ENCODE measurements at regions not wholly inside any gene's neighbourhood (a gene's known extent, or its start where the extent isn't known, plus 50 kb on each side); places are given as distances from the start of the nearest gene placed in this dataset.

DNA sequence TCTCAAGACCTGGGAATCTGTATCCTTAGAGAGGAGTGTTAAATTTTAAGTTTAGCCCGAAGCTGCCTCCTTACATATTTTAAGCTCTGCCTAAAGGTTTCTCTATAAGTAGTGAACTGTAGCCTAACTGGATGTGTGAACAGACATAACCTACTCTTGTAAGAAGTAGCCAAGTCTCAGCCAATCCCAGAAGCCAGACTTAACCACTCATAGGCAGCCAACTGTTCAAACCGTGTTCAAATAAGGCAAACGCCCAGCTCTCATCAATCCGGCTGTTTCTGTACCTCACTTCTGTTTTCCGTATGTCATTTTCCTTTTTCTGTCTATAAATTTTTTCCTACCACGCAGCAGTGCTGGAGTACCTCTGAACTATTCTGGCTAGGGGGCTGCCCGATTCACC lies 58.7 kb upstream of the HRH2 start:
- TF ChIP-seq, protein P1, sequence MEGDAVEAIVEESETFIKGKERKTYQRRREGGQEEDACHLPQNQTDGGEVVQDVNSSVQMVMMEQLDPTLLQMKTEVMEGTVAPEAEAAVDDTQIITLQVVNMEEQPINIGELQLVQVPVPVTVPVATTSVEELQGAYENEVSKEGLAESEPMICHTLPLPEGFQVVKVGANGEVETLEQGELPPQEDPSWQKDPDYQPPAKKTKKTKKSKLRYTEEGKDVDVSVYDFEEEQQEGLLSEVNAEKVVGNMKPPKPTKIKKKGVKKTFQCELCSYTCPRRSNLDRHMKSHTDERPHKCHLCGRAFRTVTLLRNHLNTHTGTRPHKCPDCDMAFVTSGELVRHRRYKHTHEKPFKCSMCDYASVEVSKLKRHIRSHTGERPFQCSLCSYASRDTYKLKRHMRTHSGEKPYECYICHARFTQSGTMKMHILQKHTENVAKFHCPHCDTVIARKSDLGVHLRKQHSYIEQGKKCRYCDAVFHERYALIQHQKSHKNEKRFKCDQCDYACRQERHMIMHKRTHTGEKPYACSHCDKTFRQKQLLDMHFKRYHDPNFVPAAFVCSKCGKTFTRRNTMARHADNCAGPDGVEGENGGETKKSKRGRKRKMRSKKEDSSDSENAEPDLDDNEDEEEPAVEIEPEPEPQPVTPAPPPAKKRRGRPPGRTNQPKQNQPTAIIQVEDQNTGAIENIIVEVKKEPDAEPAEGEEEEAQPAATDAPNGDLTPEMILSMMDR (conservative IDR thresholded peaks at IDR 0.05; ENCODE audit: low read depth, low read length) = no peak
- no peak for TF ChIP-seq EZH2 (IDR thresholded peaks at IDR 0.05; ENCODE audit: borderline replicate concordance, low read depth, low read length, poor library complexity, severe bottlenecking)

All from A673 (cell line).